GM12874 (cell line): ENCODE measurements at regions not wholly inside any gene's neighbourhood (a gene's known extent, or its start where the extent isn't known, plus 50 kb on each side); places are given as distances from the start of the nearest gene placed in this dataset.

ENCODE experiments used
- TF ChIP-seq, protein P1 (sequence below): IDR thresholded peaks from 2 replicates; pipeline ENCODE4 v1.5.1; 2011; ENCODE audit warnings: low read depth, mild to moderate bottlenecking, control low read depth, low read length, moderate library complexity; ENCODE audit not compliant: insufficient read depth

DNA sequence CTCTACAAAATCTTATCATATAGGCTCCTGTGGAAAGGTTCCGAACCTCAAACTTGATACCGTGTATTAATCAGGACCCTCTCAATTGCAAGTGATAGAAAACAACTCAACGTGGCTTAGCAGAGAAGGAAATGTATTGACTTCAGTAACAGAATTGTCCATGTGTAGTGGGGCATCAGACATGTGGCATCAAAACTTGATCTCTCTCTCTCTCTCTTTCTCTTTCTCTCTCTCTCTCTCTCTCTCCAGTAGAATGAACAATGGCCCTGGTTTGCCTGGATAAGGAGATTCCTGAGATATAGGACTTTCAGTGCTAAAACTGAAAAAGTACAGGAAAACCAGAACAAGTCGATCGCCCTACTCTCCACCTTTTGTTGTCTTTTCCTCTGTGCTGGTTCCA is 168.2 kb downstream of the DRD1 start:
- TF ChIP-seq, protein P1, sequence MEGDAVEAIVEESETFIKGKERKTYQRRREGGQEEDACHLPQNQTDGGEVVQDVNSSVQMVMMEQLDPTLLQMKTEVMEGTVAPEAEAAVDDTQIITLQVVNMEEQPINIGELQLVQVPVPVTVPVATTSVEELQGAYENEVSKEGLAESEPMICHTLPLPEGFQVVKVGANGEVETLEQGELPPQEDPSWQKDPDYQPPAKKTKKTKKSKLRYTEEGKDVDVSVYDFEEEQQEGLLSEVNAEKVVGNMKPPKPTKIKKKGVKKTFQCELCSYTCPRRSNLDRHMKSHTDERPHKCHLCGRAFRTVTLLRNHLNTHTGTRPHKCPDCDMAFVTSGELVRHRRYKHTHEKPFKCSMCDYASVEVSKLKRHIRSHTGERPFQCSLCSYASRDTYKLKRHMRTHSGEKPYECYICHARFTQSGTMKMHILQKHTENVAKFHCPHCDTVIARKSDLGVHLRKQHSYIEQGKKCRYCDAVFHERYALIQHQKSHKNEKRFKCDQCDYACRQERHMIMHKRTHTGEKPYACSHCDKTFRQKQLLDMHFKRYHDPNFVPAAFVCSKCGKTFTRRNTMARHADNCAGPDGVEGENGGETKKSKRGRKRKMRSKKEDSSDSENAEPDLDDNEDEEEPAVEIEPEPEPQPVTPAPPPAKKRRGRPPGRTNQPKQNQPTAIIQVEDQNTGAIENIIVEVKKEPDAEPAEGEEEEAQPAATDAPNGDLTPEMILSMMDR, result no peak

DNA sequence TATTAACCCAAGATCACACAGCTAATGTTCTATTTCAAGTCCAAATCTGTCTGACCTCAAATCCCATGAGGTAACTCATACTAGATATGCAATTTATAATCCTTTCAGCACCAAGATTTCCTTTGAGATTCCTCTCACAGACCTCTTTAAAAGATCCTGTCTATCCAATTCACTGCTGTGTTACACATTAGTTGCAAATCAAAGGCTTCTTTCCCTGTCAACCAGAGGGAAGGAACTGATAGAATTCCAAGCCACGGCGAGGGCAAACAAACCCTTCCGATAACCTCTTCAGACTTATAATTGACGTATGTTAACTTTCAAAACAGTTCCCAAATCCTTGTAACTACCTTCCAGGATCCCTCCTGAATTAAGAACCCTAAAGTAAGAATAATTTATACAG is 168.9 kb downstream of the DRD1 start:
- TF ChIP-seq, protein P1, result no peak

DNA sequence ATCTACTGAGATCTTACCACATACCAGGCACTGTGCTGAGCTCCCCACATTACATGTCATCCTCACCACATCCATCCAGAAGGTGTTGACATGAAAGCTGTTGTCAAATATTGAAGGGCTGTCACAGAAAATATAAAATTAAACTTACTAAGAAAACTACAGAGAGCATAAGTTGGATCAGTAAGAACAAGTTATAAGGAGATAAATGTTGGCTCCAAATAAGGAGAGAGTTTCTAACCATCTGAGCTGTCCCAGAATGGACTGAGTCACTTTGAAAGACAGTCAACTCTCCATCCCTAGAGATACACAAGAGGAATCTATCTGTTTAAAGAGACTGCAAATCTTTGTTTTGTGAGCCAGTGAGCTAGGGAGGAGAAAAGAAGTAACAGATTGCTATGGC is 169.8 kb downstream of the DRD1 start:
- TF ChIP-seq, protein P1, result no peak

DNA sequence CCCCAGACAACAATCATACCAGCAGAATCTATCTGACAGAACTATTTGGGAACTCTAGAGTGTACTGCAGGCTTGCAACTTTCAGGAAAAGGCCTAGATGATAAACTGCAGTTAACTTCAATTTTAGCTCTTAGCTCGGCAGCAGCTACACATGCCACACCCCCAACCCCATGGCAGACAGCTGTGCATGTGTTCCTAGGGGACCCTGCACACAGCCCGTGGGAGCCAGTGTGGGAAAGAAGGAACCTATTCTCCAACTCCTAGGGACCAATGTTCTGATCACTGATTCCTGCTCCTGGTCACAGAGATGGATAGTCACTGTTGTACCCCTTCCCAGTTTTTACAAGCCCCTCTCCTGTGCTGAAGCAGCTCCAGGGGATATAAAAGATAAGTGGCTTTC is 179.6 kb downstream of the DRD1 start:
- TF ChIP-seq, protein P1, result no peak

DNA sequence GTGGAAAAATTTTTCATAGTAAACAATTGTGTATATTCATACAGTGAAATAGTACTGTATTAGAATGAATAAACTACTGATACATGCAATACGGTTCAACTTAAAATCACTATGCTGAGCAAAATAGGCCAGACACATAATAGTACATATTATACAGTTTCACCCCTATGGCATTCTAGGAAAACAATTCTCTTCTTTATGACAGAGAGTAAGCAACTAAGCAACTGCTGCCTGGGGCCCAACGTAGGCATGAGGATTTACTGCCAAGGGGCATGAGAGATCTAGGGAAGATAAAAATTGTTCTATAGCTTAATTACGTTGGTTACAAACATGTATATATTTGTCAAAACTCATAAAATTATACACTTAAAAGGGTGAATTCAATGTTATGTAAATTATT is 180.2 kb downstream of the DRD1 start:
- TF ChIP-seq, protein P1, result no peak

DNA sequence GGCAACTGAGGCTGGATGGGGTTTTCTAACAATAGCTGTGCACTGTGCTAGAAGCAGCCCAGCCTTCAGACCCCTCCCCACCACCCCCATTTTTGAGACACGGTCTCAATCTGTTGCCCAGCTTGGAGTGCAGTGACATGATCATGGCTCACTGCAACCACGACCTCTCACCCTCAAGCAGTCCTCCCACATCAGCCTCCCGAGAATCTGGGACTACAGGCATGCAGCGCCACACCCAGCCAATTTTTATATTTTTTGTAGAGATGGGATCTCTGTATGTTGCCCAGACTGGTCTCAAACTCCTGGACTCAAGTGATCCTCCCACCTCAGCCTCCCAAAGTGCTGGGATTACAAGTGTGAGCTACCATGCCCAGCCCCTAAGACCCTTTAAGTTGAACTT is 182.5 kb downstream of the DRD1 start:
- TF ChIP-seq, protein P1, result no peak

DNA sequence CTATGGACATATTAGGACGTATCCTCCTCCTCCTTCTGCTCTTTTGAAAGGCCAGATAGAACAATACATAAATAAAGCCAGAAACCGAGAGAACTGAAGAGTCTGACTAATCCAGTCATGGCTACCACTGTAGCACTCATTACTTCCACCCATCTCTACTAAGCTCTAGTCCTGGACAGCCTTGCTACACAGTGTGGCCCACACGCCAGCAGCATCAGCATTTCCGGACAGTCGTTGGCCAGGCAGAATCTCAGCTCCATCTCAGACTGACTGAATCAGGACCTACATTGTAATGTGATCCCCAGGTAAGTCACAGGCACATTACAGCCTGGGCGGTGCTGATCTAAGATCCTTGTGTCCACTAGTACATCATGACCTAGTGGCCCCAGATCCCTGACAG is 182.9 kb downstream of the DRD1 start:
- TF ChIP-seq, protein P1, result no peak

DNA sequence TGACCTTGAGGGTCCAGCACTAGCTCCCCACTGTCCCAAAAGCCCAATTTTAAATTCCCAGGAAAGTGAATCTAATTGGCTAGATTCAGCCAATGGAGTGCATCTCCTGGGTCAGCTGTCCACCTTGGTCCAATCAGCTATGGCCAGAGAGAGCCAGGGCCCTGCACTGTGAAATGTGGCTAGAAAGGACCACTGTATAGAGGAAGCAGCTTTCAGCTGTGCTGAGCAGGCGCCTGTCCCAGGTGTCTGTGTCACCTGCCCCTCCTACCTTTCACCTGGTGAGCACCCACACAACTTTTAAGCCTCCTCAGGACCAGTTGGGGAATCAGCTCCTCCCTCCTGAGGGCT is 186.2 kb downstream of the DRD1 start:
- TF ChIP-seq, protein P1, result no peak
